Panc1 (cell line): ENCODE measurements at regions not wholly inside any gene's neighbourhood (a gene's known extent, or its start where the extent isn't known, plus 50 kb on each side); places are given as distances from the start of the nearest gene placed in this dataset.

Experiments
- ATAC-seq: fragments of 200-7000 bp; cut with Tn5 transposase; 2 replicates; pipeline ENCODE4 v1.9.1; 2020; ENCODE audit warnings: mild to moderate bottlenecking, moderate library complexity
- BruUV-seq: library from RNA; stranded (reverse); fragments of 400-500 nt; replicated peaks from 2 replicates; lab custom pipeline; 2021; lab: Mats Ljungman, UMichigan
- CTCF ChIA-PET: fragments of 300-600 bp; sonication (Branson Sonifier 250); formaldehyde crosslinking; loops from one replicate; lab custom pipeline; 2022; ENCODE audit warnings: antibody characterized with exemption; lab: Charles Lee
- POLR2A ChIA-PET: fragments of 300-600 bp; sonication (Branson Sonifier 250); formaldehyde crosslinking; loops from one replicate; lab custom pipeline; 2022; ENCODE audit warnings: antibody characterized with exemption; lab: Charles Lee
- DNase-seq: peaks from one replicate; pipeline ENCODE4 v3.0.0-alpha.2; 2010; ENCODE audit warnings: low read depth, low spot score
- H3K27ac ChIP-seq: 2 replicates; pipeline ENCODE4 v1.5.1; 2011; ENCODE audit warnings: mild to moderate bottlenecking, low read length, inconsistent platforms
- H3K27me3 ChIP-seq: fragments of 200-500 bp; sonication (Bioruptor generic); 2 replicates; pipeline ENCODE4 v1.6.0; 2014; ENCODE audit warnings: low read length, inconsistent platforms; ENCODE audit not compliant: control insufficient read depth, insufficient read depth
- H3K36me3 ChIP-seq: fragments of 200-500 bp; sonication (Bioruptor generic); 2 replicates; pipeline ENCODE4 v1.5.1; 2014; ENCODE audit warnings: inconsistent platforms, mild to moderate bottlenecking, low read length, moderate library complexity; ENCODE audit not compliant: control insufficient read depth, insufficient read depth
- H3K4me1 ChIP-seq: 2 replicates; pipeline ENCODE4 v1.5.1; 2011; ENCODE audit warnings: inconsistent platforms, mild to moderate bottlenecking, low read length, moderate library complexity; ENCODE audit not compliant: control insufficient read depth, insufficient read depth
- H3K4me3 ChIP-seq, 2 experiments: 2 replicates each; pipeline ENCODE4 v1.5.1; 2011 to 2012; ENCODE audit warnings: low read depth in 2 of 2, low read length in 2 of 2, mild to moderate bottlenecking in 2 of 2, inconsistent platforms in 1 of 2, moderate library complexity in 1 of 2
- H3K9me3 ChIP-seq: fragments of 200-500 bp; sonication (Bioruptor generic); 2 replicates; pipeline ENCODE4 v1.5.1; 2014; ENCODE audit warnings: low read depth, mild to moderate bottlenecking, inconsistent platforms, low read length, moderate library complexity; ENCODE audit not compliant: control insufficient read depth, insufficient read depth
- CTCF ChIP-seq: fragments of 450-650 bp; IDR thresholded peaks from 2 replicates; pipeline ENCODE4 v1.5.1; 2017; ENCODE audit warnings: mild to moderate bottlenecking
- POLR2AphosphoS5 ChIP-seq: IDR thresholded peaks from 2 replicates; pipeline ENCODE4 v1.6.1; 2012; ENCODE audit warnings: mild to moderate bottlenecking, low read depth, low read length, moderate library complexity
- REST ChIP-seq, 2 experiments: IDR thresholded peaks; 2 replicates each; pipeline ENCODE4 v1.6.1; 2011 to 2012; ENCODE audit warnings: low read depth in 2 of 2, control low read depth in 1 of 2, low read length in 1 of 2, mild to moderate bottlenecking in 1 of 2, moderate library complexity in 1 of 2; ENCODE audit not compliant: insufficient read depth in 1 of 2
- SIN3A ChIP-seq: IDR thresholded peaks from 2 replicates; pipeline ENCODE4 v1.6.1; 2012; ENCODE audit warnings: low read depth, mild to moderate bottlenecking, low read length, moderate library complexity, borderline replicate concordance; ENCODE audit not compliant: insufficient read depth
- TCF7L2 ChIP-seq: IDR thresholded peaks from 2 replicates; pipeline ENCODE4 v1.6.1; 2011; ENCODE audit warnings: mild to moderate bottlenecking, low read depth, low read length, inconsistent platforms
- in situ Hi-C: cut with HindIII; loops from 2 replicates; pipeline ENCODE4 v1.10.0; 2016; ENCODE audit warnings: low sequenced_read_pairs, low pct_unique_long_range_greater_than_20kb
- intact Hi-C: fragments of 100-400 bp; cut with micrococcal nuclease; formaldehyde crosslinking; loops from one replicate; pipeline ENCODE4 v1.10.0; 2022; ENCODE audit not compliant: unreplicated experiment

GRCh38 chr9:107815782-107816560 is 326.4 kb upstream of the KLF4 start:
- Histone ChIP-seq H3K36me3 (no peaks in the 10 kb centered on the region), H3K27ac (no peak overlapping the region), H3K4me3 (no peak overlapping the region), H3K9me3 (no peaks in the 10 kb centered on the region), H3K27me3 (no peaks in the 10 kb centered on the region), H3K4me1 (no peaks in the 10 kb centered on the region)
- ChIA-PET CTCF (no interaction called here), POLR2A (interaction anchor here (0.6 kb wide), 1 partner anchor 257 kb away, joined by 4 read pairs; no protein-coding TSS in a partner anchor)
- TF ChIP-seq REST (IDR thresholded peaks at IDR 0.05; ENCODE audit: insufficient read depth in 1 of 2, low read depth in 2 of 2, low read length in 1 of 2) (no peak), POLR2AphosphoS5 (no peak), CTCF (no peak), SIN3A (no peak), TCF7L2 (no peak)
- ATAC-seq (no peak), DNase-seq (no peak)
- in situ Hi-C loops = no loop called here
- no TSS peak for BruUV-seq
- intact Hi-C loops = no loop called here

- DNase-seq (no peak), ATAC-seq (no peak)
- no peaks in the 10 kb centered on the region for H3K36me3 ChIP-seq
- in situ Hi-C loops (no loop called here), intact Hi-C loops (no loop called here)
- TF ChIP-seq SIN3A (no peak), POLR2AphosphoS5 (no peak), REST (IDR thresholded peaks at IDR 0.05; ENCODE audit: insufficient read depth in 1 of 2, low read depth in 2 of 2, low read length in 1 of 2) (no peak), CTCF (no peak), TCF7L2 (no peak)
- no TSS peak for BruUV-seq
- no peaks in the 10 kb centered on the region for H3K27me3 ChIP-seq
- no peak overlapping the region for H3K27ac ChIP-seq
- no peaks in the 10 kb centered on the region for H3K9me3 ChIP-seq
- CTCF ChIA-PET = no interaction called here
- POLR2A ChIA-PET = no interaction called here
- no peaks in the 10 kb centered on the region for H3K4me1 ChIP-seq
- H3K4me3 ChIP-seq = no peak overlapping the region
These were observed 323.7 kb upstream of the KLF4 start for GRCh38 chr9:107813287-107813686.
